ENCODE measurements at regions not wholly inside any gene's neighbourhood (a gene's known extent, or its start where the extent isn't known, plus 50 kb on each side); places are given as distances from the start of the nearest gene placed in this dataset.

DNA sequence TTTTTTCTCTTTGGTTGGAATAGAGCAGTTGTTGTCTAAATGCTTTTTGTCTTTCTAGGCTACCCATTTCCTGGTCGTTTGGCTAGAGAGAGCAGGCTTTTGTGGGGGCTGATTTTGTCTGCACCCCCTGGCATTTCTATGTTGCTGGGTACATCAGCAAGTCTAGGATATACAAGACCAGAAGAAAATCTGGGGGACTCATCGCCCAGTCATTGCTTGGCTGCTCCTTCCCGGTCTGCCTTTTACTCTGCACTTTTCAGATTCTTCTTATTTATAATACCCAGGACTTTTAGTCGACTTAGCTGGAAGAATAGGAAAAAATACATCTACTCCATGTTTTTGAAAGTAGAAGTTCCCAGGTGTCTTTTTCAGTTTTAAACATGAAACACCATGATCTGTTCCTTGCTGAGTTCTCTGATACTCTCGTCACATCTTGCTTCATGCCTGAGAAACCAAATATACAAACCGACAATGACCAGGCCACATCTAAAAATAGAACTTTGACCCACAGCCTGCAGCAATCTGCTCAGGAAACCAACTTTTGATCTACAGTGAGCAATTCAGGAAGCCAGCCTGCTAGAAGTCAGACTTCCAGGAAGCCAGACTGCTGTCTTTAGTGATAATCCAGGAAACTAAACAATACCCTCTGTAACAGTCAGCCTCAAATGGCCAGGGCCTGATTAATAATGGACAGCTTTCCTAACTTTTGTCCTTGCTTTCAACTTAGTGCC is 163.8 kb upstream of the MEX3C start (continued):
- TF ChIP-seq FIP1L1 (IDR thresholded peaks at IDR 0.05; ENCODE audit: borderline replicate concordance, insufficient read depth, low read depth, low read length) (no peak), PAX8 (CRISPR knock-in tag; IDR thresholded peaks at IDR 0.05; ENCODE audit: borderline replicate concordance) (no peak), E2F2 (CRISPR knock-in tag; IDR thresholded peaks at IDR 0.05; ENCODE audit: borderline replicate concordance) (no peak), ZMYM2 (CRISPR knock-in tag; IDR thresholded peaks at IDR 0.05) (no peak), ZNF619 (CRISPR knock-in tag; IDR thresholded peaks at IDR 0.05) (no peak), ZNF138 (CRISPR knock-in tag; IDR thresholded peaks at IDR 0.05; ENCODE audit: low read depth) (no peak), ZNF781 (CRISPR knock-in tag; IDR thresholded peaks at IDR 0.05; ENCODE audit: borderline replicate concordance, not compliant biosample characterization) (no peak), ZNF18 (CRISPR knock-in tag; IDR thresholded peaks at IDR 0.05; ENCODE audit: insufficient replicate concordance) (no peak), SATB2 (CRISPR knock-in tag; IDR thresholded peaks at IDR 0.05) (no peak), ZNF569 (CRISPR knock-in tag; IDR thresholded peaks at IDR 0.05; ENCODE audit: borderline replicate concordance) (no peak), IRF1 (CRISPR knock-in tag; IDR thresholded peaks at IDR 0.05; ENCODE audit: low read depth) (no peak), NR2F2 (IDR thresholded peaks at IDR 0.05; ENCODE audit: borderline replicate concordance, low read depth) (no peak), CHCHD3 (CRISPR knock-in tag; IDR thresholded peaks at IDR 0.05) (no peak), ZSCAN9 (CRISPR knock-in tag; IDR thresholded peaks at IDR 0.05; ENCODE audit: borderline replicate concordance) (no peak), SOX6 (IDR thresholded peaks at IDR 0.05) (no peak), SOX6 (CRISPR knock-in tag; IDR thresholded peaks at IDR 0.05) (peak; percentile 74), ZNF552 (CRISPR knock-in tag; IDR thresholded peaks at IDR 0.05; ENCODE audit: borderline replicate concordance) (no peak), ZBTB25 (CRISPR knock-in tag; IDR thresholded peaks at IDR 0.05) (no peak), ZNF644 (CRISPR knock-in tag; IDR thresholded peaks at IDR 0.05; ENCODE audit: low read depth) (peak; percentile 28; the same call in 1 of the 2 replicates), KLF11 (CRISPR knock-in tag; IDR thresholded peaks at IDR 0.05) (no peak), MAFK (conservative IDR thresholded peaks at IDR 0.05 in 1 of 2, IDR thresholded peaks at IDR 0.05 in 1 of 2; ENCODE audit: low read length in 2 of 2) (no peak)
- TF ChIP-seq, protein P1, sequence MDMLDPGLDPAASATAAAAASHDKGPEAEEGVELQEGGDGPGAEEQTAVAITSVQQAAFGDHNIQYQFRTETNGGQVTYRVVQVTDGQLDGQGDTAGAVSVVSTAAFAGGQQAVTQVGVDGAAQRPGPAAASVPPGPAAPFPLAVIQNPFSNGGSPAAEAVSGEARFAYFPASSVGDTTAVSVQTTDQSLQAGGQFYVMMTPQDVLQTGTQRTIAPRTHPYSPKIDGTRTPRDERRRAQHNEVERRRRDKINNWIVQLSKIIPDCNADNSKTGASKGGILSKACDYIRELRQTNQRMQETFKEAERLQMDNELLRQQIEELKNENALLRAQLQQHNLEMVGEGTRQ (IDR thresholded peaks at IDR 0.05; ENCODE audit: low read depth, low read length), result no peak
- TF ChIP-seq, protein P1 (CRISPR knock-in tag; IDR thresholded peaks at IDR 0.05; ENCODE audit: borderline replicate concordance), result no peak
- TF ChIP-seq, protein P2, sequence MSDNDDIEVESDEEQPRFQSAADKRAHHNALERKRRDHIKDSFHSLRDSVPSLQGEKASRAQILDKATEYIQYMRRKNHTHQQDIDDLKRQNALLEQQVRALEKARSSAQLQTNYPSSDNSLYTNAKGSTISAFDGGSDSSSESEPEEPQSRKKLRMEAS (IDR thresholded peaks at IDR 0.05), result no peak

Data from HepG2 (cell line).